ENCODE measurements at regions not wholly inside any gene's neighbourhood (a gene's known extent, or its start where the extent isn't known, plus 50 kb on each side); places are given as distances from the start of the nearest gene placed in this dataset.

DNA sequence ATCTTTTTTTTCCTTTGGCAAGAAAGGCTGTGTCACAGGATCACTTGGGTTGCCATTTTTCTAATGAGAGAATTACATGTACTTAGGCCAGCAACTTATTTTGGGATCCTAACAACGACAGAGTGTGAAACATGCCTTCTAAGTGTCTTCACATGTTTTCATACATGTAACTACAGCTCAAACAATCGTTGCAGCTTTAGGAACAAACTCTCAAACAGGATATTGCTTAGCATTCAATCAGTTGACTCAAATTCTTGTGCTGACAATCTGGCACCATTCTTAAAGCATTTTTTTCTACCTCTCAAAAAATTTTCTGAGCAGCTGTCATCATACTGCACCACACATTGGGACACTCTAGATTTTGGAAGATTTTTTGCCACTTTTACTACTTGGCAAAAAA is 435.5 kb downstream of the HINT1 start:
- H3K4me1 Mint-ChIP-seq (ENCODE audit: low read depth) = no peaks in the 10 kb centered on the region
- ChIA-PET POLR2A (no interaction called here), CTCF (no interaction called here)
- no peaks in the 10 kb centered on the region for H3K36me3 Mint-ChIP-seq (ENCODE audit: low read depth)
- no peaks in the 10 kb centered on the region for H3K9me3 Mint-ChIP-seq (ENCODE audit: insufficient read depth)
- H3K27ac Mint-ChIP-seq = no peak overlapping the region
- ATAC-seq (no peak), DNase-seq (no peak)
- H3K27me3 Mint-ChIP-seq (ENCODE audit: low read depth) = no peaks in the 10 kb centered on the region
- H3K4me3 Mint-ChIP-seq = no peak overlapping the region

DNA sequence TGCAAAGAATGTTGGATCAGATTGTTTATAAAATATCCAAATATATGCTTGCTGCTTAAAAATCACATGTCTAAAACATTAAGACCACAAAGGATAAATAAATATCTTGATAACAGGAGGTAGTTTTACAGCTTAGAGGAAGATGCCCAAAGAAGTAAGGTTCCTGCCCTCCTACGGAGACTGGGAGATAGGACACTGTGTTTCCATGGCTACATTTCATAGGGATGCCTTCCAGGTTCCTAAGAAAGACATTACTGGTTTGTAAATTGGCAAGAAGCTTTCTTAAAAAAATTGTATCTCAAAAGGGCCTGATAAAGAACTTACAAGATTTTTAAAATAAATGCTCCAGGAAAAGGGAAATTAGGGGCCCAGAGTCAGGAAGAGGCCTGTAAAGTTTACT is 437.2 kb downstream of the HINT1 start:
- H3K27me3 Mint-ChIP-seq (ENCODE audit: low read depth) = no peaks in the 10 kb centered on the region
- ATAC-seq (no peak), DNase-seq (no peak)
- ChIA-PET POLR2A (no interaction called here), CTCF (no interaction called here)
- no peaks in the 10 kb centered on the region for H3K9me3 Mint-ChIP-seq (ENCODE audit: insufficient read depth)
- H3K27ac Mint-ChIP-seq = no peak overlapping the region
- no peaks in the 10 kb centered on the region for H3K4me1 Mint-ChIP-seq (ENCODE audit: low read depth)
- no peaks in the 10 kb centered on the region for H3K36me3 Mint-ChIP-seq (ENCODE audit: low read depth)
- no peak overlapping the region for H3K4me3 Mint-ChIP-seq

DNA sequence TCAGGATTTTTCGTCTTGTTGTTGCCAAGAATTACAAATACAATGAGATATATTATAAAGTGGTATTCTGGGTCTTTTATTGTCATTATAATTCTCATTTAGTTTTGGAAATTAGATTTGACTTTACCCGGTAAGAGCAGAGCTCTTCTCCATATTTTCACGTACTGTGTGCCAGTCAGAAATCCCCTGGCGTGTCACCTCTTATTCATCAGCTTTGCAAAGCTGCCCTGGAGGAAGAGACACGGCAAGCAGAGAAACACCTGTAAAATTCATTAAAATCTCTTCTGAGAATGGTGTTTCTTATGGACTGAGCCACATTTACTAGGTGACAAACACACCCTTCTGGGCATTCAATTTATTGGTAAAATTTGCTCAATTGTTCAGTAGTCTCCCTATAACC is 440.4 kb downstream of the HINT1 start:
- POLR2A ChIA-PET = no interaction called here
- Mint-ChIP-seq H3K9me3 (ENCODE audit: insufficient read depth) (no peaks in the 10 kb centered on the region), H3K27ac (no peak overlapping the region), H3K36me3 (ENCODE audit: low read depth) (no peaks in the 10 kb centered on the region), H3K4me1 (ENCODE audit: low read depth) (no peaks in the 10 kb centered on the region), H3K27me3 (ENCODE audit: low read depth) (no peaks in the 10 kb centered on the region), H3K4me3 (no peak overlapping the region)
- CTCF ChIA-PET = no interaction called here
- DNase-seq (no peak), ATAC-seq (no peak)

DNA sequence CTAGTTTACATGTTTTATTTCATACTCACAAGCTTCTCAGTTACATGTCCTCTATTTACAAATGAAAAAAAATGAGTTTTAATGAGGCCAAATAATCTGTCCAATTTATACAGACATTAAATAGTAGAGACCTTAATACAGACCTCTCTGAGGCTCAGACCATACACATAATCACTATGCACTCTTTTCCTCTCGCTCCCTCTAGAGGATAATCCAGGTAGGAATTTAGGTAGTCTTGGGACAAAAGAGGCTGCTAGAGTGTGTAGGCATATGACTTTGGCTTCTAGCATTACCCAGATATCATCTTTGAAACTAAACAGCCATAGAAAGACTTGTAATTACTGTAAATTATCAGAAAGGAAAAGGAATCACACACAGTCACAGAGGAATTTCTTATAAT is 444.7 kb downstream of the HINT1 start:
- Mint-ChIP-seq H3K4me1 (ENCODE audit: low read depth) (no peaks in the 10 kb centered on the region), H3K4me3 (no peak overlapping the region), H3K27me3 (ENCODE audit: low read depth) (no peaks in the 10 kb centered on the region), H3K36me3 (ENCODE audit: low read depth) (no peaks in the 10 kb centered on the region), H3K27ac (no peak overlapping the region), H3K9me3 (ENCODE audit: insufficient read depth) (no peaks in the 10 kb centered on the region)
- ChIA-PET CTCF (no interaction called here), POLR2A (no interaction called here)
- ATAC-seq (no peak), DNase-seq (no peak)

DNA sequence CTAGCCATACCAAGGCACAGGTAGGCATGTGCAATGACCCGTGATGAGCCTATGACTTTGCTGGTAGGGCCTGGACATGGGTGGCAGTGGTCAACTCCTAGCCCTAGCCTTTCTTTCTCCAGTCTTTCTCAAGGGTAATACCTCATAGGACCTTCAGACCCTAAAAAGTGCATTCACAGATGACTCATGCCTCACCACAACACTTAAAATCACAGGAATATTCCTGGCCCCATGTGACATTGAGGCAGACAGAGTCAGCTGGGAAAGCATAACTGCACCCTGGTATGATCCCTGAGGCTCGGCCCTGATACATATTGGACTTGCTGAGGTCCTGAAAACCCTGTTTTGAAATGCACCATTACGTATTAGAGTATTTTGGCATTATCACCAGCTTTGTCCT is 449.5 kb downstream of the HINT1 start:
- DNase-seq (no peak), ATAC-seq (no peak)
- ChIA-PET POLR2A (no interaction called here), CTCF (no interaction called here)
- H3K4me1 Mint-ChIP-seq (ENCODE audit: low read depth) = no peaks in the 10 kb centered on the region
- H3K4me3 Mint-ChIP-seq = no peak overlapping the region
- H3K9me3 Mint-ChIP-seq (ENCODE audit: insufficient read depth) = no peaks in the 10 kb centered on the region
- H3K36me3 Mint-ChIP-seq (ENCODE audit: low read depth) = no peaks in the 10 kb centered on the region
- peaks cover 2% of the 10 kb centered on the region for H3K27me3 Mint-ChIP-seq (ENCODE audit: low read depth)
- H3K27ac Mint-ChIP-seq = no peak overlapping the region

DNA sequence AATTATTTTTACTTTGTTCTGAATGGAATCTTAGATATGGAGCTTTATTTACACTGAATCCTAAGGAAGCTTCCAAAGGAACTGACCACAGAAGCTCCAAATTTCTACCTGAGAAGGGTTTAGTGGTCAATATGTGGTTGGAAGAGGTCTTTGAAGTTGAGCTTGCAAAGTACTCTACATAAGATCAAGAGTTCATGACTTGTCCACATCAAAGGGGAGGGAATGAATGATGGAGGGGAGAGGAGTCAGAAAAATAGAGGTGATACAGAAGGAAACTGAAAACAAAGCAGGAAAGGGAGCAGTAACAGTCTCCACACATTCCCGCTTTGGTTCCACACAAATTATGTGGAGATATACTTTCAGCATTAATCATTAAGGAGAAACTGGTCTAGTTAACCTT is 450.9 kb downstream of the HINT1 start:
- ATAC-seq (no peak), DNase-seq (no peak)
- no peaks in the 10 kb centered on the region for H3K4me1 Mint-ChIP-seq (ENCODE audit: low read depth)
- H3K4me3 Mint-ChIP-seq = no peak overlapping the region
- no peaks in the 10 kb centered on the region for H3K9me3 Mint-ChIP-seq (ENCODE audit: insufficient read depth)
- ChIA-PET CTCF (no interaction called here), POLR2A (no interaction called here)
- H3K27me3 Mint-ChIP-seq (ENCODE audit: low read depth) = peaks cover 2% of the 10 kb centered on the region
- no peaks in the 10 kb centered on the region for H3K36me3 Mint-ChIP-seq (ENCODE audit: low read depth)
- H3K27ac Mint-ChIP-seq = no peak overlapping the region

DNA sequence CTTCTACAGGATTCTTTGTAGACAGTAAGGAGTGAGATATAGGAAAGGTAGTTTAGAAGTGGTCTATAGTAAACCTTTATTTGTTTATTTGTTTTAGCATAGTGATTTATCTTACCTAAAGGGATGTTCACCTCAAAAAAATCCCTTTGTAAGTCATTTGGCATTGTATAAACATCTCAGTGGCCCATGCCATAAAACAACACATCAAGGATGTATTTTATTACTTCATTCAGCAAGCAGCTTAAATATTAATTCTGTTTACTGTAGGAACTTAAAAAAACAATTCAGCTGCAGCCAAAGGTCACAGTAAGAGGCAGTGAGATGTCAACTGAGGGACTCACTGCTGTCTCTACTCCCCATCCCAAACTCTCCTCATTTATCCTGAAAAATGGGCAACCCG is 452.7 kb downstream of the HINT1 start:
- Mint-ChIP-seq H3K27ac (no peak overlapping the region), H3K36me3 (ENCODE audit: low read depth) (no peaks in the 10 kb centered on the region), H3K9me3 (ENCODE audit: insufficient read depth) (no peaks in the 10 kb centered on the region), H3K4me1 (ENCODE audit: low read depth) (no peaks in the 10 kb centered on the region), H3K27me3 (ENCODE audit: low read depth) (peaks cover 2% of the 10 kb centered on the region), H3K4me3 (no peak overlapping the region)
- ATAC-seq (no peak), DNase-seq (no peak)
- CTCF ChIA-PET = no interaction called here
- POLR2A ChIA-PET = no interaction called here

DNA sequence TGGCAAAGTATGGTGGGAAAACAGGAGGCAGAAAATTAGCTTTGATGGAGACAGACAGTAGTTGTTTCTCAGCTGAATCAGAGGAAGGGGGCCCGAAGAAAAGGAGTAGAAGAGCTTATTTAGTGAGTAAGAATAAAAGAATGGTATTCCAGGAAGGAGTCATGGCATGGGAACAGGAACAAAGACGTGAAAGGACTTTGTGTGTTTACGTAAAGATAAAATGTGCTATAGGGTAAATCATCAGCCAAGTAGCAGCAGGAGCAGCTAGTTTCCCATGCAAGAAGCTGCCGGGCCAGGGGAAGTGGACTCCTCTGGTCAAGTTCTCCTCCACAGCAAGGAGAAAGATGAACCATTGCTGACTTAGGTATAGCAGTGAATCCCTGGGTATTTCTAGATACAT is 454.5 kb downstream of the HINT1 start:
- ATAC-seq (no peak), DNase-seq (no peak)
- ChIA-PET POLR2A (no interaction called here), CTCF (no interaction called here)
- no peaks in the 10 kb centered on the region for H3K9me3 Mint-ChIP-seq (ENCODE audit: insufficient read depth)
- H3K4me1 Mint-ChIP-seq (ENCODE audit: low read depth) = no peaks in the 10 kb centered on the region
- H3K36me3 Mint-ChIP-seq (ENCODE audit: low read depth) = no peaks in the 10 kb centered on the region
- H3K27ac Mint-ChIP-seq = no peak overlapping the region
- H3K27me3 Mint-ChIP-seq (ENCODE audit: low read depth) = peaks cover 2% of the 10 kb centered on the region
- H3K4me3 Mint-ChIP-seq = no peak overlapping the region

DNA sequence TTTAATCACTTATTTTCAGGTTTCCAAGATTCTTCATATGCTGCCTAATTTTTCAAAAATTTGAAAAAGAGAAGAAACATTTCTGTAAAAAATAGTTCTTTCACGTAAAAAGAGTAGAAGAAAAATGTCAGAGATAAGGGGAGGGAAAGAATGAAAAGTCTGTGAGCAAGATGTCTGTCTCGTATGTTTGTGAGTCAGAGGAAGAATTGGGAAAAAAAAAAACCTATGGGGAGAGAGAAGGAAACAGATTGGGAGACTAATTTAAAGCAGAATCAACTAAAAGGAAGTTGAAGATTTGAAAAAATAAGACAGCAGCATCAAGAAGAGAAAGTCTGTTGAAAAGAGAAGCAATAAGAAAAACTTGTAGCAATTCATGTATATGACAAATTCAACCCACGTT is 456.3 kb downstream of the HINT1 start:
- no peak for ATAC-seq
- H3K27ac Mint-ChIP-seq = no peak overlapping the region
- POLR2A ChIA-PET = no interaction called here
- no peak overlapping the region for H3K4me3 Mint-ChIP-seq
- H3K36me3 Mint-ChIP-seq (ENCODE audit: low read depth) = no peaks in the 10 kb centered on the region
- DNase-seq = no peak
- H3K9me3 Mint-ChIP-seq (ENCODE audit: insufficient read depth) = no peaks in the 10 kb centered on the region
- CTCF ChIA-PET = no interaction called here
- H3K4me1 Mint-ChIP-seq (ENCODE audit: low read depth) = no peaks in the 10 kb centered on the region
- H3K27me3 Mint-ChIP-seq (ENCODE audit: low read depth) = peaks cover 2% of the 10 kb centered on the region

DNA sequence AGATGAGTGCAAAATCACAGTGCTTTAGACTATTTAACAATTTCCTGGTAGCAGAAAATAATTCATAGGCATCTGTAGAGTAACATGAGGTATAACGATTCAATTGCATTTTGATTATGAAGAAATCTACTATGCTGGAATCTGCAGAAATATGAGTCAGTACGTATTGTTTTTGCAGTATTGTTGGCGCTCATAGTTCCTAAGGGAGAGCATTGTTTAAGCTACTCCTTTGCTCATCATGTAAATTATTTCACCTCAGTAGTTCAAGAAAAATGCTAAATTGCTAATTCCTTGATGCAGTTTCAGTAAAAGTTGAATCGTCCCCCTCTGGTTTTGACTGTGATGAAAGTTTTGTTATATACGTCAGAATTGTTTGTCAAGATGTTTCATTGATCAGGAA is 458.4 kb downstream of the HINT1 start:
- H3K27ac Mint-ChIP-seq = no peak overlapping the region
- peaks cover 4% of the 10 kb centered on the region for H3K27me3 Mint-ChIP-seq (ENCODE audit: low read depth)
- no peaks in the 10 kb centered on the region for H3K4me1 Mint-ChIP-seq (ENCODE audit: low read depth)
- ATAC-seq (no peak), DNase-seq (no peak)
- ChIA-PET CTCF (no interaction called here), POLR2A (no interaction called here)
- no peaks in the 10 kb centered on the region for H3K9me3 Mint-ChIP-seq (ENCODE audit: insufficient read depth)
- no peak overlapping the region for H3K4me3 Mint-ChIP-seq
- H3K36me3 Mint-ChIP-seq (ENCODE audit: low read depth) = no peaks in the 10 kb centered on the region

DNA sequence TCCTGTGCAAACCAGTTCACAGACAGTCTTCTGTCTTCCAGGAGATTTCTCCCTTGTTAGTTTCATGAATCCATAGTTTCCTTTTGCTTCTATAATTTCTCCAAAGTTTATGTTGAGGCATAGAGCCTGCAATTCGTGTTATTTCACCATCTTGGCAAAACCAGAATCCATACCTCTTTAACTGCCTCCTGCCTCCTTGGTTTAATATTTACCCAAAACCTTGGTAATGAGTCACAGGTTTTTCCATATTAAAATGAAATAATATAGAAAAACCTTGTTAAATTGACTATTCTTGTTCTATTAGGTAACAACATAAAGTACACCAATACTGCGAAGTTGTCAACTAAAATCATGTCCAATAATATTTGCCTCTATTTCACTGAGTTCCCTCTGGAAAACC is 459.7 kb downstream of the HINT1 start:
- Mint-ChIP-seq H3K9me3 (ENCODE audit: insufficient read depth) (no peaks in the 10 kb centered on the region), H3K27ac (no peak overlapping the region), H3K4me3 (no peak overlapping the region), H3K36me3 (ENCODE audit: low read depth) (no peaks in the 10 kb centered on the region), H3K27me3 (ENCODE audit: low read depth) (peaks cover 2% of the 10 kb centered on the region), H3K4me1 (ENCODE audit: low read depth) (no peaks in the 10 kb centered on the region)
- CTCF ChIA-PET = no interaction called here
- POLR2A ChIA-PET = no interaction called here
- ATAC-seq (no peak), DNase-seq (no peak)

DNA sequence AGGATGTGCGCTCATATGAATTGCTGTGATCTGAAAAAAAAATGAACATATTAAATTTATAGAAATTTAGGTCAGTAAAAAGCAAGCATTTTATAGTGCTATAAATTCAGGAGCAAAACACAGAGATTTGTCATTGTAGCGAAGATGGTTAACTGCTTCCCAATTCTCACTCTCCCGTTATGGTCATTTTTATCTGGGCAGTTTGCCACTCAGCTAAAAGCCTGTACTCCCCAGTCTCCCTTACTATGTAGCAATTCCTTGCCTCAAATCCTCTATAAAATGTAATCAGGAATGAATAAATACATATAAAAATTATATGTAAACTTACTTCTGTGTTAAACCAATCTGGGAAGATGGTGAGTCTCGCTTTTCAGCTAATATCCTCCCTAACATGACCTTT is 471.5 kb downstream of the HINT1 start:
- ATAC-seq (no peak), DNase-seq (no peak)
- Mint-ChIP-seq H3K9me3 (ENCODE audit: insufficient read depth) (no peaks in the 10 kb centered on the region), H3K27me3 (ENCODE audit: low read depth) (peaks cover 9% of the 10 kb centered on the region), H3K36me3 (ENCODE audit: low read depth) (no peaks in the 10 kb centered on the region), H3K4me3 (no peak overlapping the region), H3K27ac (no peak overlapping the region), H3K4me1 (ENCODE audit: low read depth) (no peaks in the 10 kb centered on the region)
- ChIA-PET POLR2A (no interaction called here), CTCF (no interaction called here)

DNA sequence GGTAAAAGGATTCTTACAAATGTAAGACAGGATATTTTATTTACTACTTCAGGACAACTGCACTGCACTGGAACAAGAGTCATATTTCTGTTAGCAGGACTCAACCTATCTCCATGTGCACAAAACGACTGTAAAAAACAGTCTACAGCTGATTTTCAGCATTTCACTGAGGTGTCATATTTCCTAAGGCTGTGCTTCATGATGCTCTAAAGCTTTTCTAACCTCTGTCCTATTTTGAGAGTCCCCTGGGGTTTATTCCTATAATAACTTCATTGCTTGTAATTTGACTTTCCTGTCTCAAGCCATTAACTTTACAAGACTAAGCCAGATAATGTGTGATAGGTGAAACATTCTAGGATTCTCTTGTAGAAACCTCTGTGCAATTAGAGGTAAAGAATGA is 472.3 kb downstream of the HINT1 start:
- Mint-ChIP-seq H3K36me3 (ENCODE audit: low read depth) (no peaks in the 10 kb centered on the region), H3K4me1 (ENCODE audit: low read depth) (no peaks in the 10 kb centered on the region), H3K27ac (no peak overlapping the region), H3K4me3 (no peak overlapping the region), H3K9me3 (ENCODE audit: insufficient read depth) (no peaks in the 10 kb centered on the region), H3K27me3 (ENCODE audit: low read depth) (peaks cover 9% of the 10 kb centered on the region)
- POLR2A ChIA-PET = no interaction called here
- DNase-seq (no peak), ATAC-seq (no peak)
- CTCF ChIA-PET = no interaction called here

DNA sequence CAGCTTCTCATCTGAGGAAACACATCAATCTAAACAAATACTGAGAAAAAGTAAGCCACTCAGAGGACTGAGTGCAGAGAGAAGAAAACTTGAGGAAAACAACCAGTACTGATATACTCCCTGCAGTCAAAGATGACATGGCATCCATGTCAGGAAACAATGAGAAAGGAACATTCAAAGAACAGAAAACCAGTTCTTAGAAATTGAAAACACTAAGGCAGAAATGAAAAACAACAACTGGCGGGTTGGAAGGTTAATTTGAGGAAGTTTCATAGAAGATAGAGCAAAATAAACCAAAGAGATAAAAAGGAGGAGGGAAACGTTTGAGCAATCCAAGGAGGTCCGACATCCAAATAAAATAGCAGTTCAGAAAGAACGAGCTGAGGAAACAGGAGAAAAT is 475.2 kb downstream of the HINT1 start:
- no peak for ATAC-seq
- no peak for DNase-seq
- no peaks in the 10 kb centered on the region for H3K36me3 Mint-ChIP-seq (ENCODE audit: low read depth)
- no peak overlapping the region for H3K27ac Mint-ChIP-seq
- H3K4me3 Mint-ChIP-seq = no peak overlapping the region
- ChIA-PET POLR2A (no interaction called here), CTCF (no interaction called here)
- H3K27me3 Mint-ChIP-seq (ENCODE audit: low read depth) = peaks cover 9% of the 10 kb centered on the region
- H3K4me1 Mint-ChIP-seq (ENCODE audit: low read depth) = no peaks in the 10 kb centered on the region
- no peaks in the 10 kb centered on the region for H3K9me3 Mint-ChIP-seq (ENCODE audit: insufficient read depth)

Data from activated CD8-positive, alpha-beta T cell treated with anti-CD3 and anti-CD28 coated beads, Interleukin-2, amount 10 ng/mL, durations not matched to agents 7 days and 5 days (primary cell).